ENCODE measurements at regions not wholly inside any gene's neighbourhood (a gene's known extent, or its start where the extent isn't known, plus 50 kb on each side); places are given as distances from the start of the nearest gene placed in this dataset.

DNA sequence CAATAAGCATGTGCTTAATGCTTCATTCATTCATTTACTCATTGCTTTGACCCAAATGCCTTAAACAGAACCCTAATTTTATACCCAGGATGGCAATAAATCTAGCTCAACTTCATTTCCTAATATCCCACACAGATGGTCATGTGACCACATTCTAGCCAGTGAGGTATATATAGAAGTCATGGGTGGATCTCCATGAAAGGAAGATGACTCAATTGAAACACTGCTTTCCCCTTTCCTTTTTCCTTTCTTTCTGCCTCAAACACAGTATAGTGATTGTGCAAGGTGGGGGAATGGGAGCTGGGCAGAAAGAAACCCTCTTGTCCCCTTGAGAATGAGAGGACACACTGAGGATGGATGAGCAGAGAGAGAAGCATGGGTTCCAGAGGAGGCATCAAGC is 183.5 kb upstream of the PRICKLE2 start:
- TF ChIP-seq EZH2phosphoT487 (IDR thresholded peaks at IDR 0.05; ENCODE audit: insufficient read depth, low read depth) (no peak), EZH2 (IDR thresholded peaks at IDR 0.05; ENCODE audit: insufficient read depth, poor library complexity, severe bottlenecking) (no peak)

Measured in GM23248 (cell line).